ENCODE measurements at regions not wholly inside any gene's neighbourhood (a gene's known extent, or its start where the extent isn't known, plus 50 kb on each side); places are given as distances from the start of the nearest gene placed in this dataset.

- no TSS peak for BruUV-seq (replicated peaks)
- CTCF ChIA-PET: no interaction called here
- peaks cover 8% of the 10 kb centered on the region for H3K27me3 ChIP-seq (replicated peaks; ENCODE audit: insufficient read depth, low read depth, low read length, poor library complexity)
- no peaks in the 10 kb centered on the region for H3K36me3 ChIP-seq (ENCODE audit: insufficient read depth, low read length, poor library complexity, severe bottlenecking)
- DNase-seq (ENCODE audit: low spot score): no peak
- intact Hi-C loops (cut with micrococcal nuclease; ENCODE audit: unreplicated experiment): no loop called here
- no peak overlapping the region for H3K4me3 ChIP-seq (ENCODE audit: low read depth, low read length, poor library complexity, severe bottlenecking)
- H3K9me3 ChIP-seq (ENCODE audit: low read depth, low read length, poor library complexity, severe bottlenecking): no peaks in the 10 kb centered on the region
- TF ChIP-seq EZH2 (IDR thresholded peaks at IDR 0.05; ENCODE audit: borderline replicate concordance, low read depth, low read length, poor library complexity, severe bottlenecking): no peak
- TF ChIP-seq, protein P1, sequence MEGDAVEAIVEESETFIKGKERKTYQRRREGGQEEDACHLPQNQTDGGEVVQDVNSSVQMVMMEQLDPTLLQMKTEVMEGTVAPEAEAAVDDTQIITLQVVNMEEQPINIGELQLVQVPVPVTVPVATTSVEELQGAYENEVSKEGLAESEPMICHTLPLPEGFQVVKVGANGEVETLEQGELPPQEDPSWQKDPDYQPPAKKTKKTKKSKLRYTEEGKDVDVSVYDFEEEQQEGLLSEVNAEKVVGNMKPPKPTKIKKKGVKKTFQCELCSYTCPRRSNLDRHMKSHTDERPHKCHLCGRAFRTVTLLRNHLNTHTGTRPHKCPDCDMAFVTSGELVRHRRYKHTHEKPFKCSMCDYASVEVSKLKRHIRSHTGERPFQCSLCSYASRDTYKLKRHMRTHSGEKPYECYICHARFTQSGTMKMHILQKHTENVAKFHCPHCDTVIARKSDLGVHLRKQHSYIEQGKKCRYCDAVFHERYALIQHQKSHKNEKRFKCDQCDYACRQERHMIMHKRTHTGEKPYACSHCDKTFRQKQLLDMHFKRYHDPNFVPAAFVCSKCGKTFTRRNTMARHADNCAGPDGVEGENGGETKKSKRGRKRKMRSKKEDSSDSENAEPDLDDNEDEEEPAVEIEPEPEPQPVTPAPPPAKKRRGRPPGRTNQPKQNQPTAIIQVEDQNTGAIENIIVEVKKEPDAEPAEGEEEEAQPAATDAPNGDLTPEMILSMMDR (conservative IDR thresholded peaks at IDR 0.05; ENCODE audit: low read depth, low read length): no peak
- no peak overlapping the region for H3K27ac ChIP-seq (ENCODE audit: low read depth, low read length, poor library complexity, severe bottlenecking)
- no peaks in the 10 kb centered on the region for H3K4me1 ChIP-seq (ENCODE audit: insufficient read depth, low read length, poor library complexity, severe bottlenecking)
- POLR2A ChIA-PET (ENCODE audit: low non-redundant PET): no interaction called here
These were observed 235.8 kb downstream of the EN1 start for GRCh38 chr2:118611691-118612090.

GRCh38 chr2:118609138-118609537 is 238.3 kb downstream of the EN1 start:
- no TSS peak for BruUV-seq (replicated peaks)
- no peaks in the 10 kb centered on the region for H3K4me1 ChIP-seq (ENCODE audit: insufficient read depth, low read length, poor library complexity, severe bottlenecking)
- TF ChIP-seq EZH2 (IDR thresholded peaks at IDR 0.05; ENCODE audit: borderline replicate concordance, low read depth, low read length, poor library complexity, severe bottlenecking): no peak
- TF ChIP-seq, protein P1 (conservative IDR thresholded peaks at IDR 0.05; ENCODE audit: low read depth, low read length): no peak
- H3K4me3 ChIP-seq (ENCODE audit: low read depth, low read length, poor library complexity, severe bottlenecking): no peak overlapping the region
- no peak for DNase-seq (ENCODE audit: low spot score)
- no peaks in the 10 kb centered on the region for H3K36me3 ChIP-seq (ENCODE audit: insufficient read depth, low read length, poor library complexity, severe bottlenecking)
- ChIA-PET CTCF (no interaction called here), POLR2A (ENCODE audit: low non-redundant PET) (no interaction called here)
- no peaks in the 10 kb centered on the region for H3K9me3 ChIP-seq (ENCODE audit: low read depth, low read length, poor library complexity, severe bottlenecking)
- intact Hi-C loops (cut with micrococcal nuclease; ENCODE audit: unreplicated experiment): no loop called here
- no peak overlapping the region for H3K27ac ChIP-seq (ENCODE audit: low read depth, low read length, poor library complexity, severe bottlenecking)
- H3K27me3 ChIP-seq (replicated peaks; ENCODE audit: insufficient read depth, low read depth, low read length, poor library complexity): peaks cover 4% of the 10 kb centered on the region

GRCh38 chr2:118607641-118608040 is 239.8 kb downstream of the EN1 start:
- H3K27me3 ChIP-seq (replicated peaks; ENCODE audit: insufficient read depth, low read depth, low read length, poor library complexity): no peaks in the 10 kb centered on the region
- no peak for DNase-seq (ENCODE audit: low spot score)
- H3K36me3 ChIP-seq (ENCODE audit: insufficient read depth, low read length, poor library complexity, severe bottlenecking): no peaks in the 10 kb centered on the region
- ChIA-PET CTCF (no interaction called here), POLR2A (ENCODE audit: low non-redundant PET) (no interaction called here)
- no peak overlapping the region for H3K27ac ChIP-seq (ENCODE audit: low read depth, low read length, poor library complexity, severe bottlenecking)
- intact Hi-C loops (cut with micrococcal nuclease; ENCODE audit: unreplicated experiment): no loop called here
- BruUV-seq (replicated peaks): no TSS peak
- H3K4me3 ChIP-seq (ENCODE audit: low read depth, low read length, poor library complexity, severe bottlenecking): no peak overlapping the region
- no peaks in the 10 kb centered on the region for H3K4me1 ChIP-seq (ENCODE audit: insufficient read depth, low read length, poor library complexity, severe bottlenecking)
- TF ChIP-seq, protein P1 (conservative IDR thresholded peaks at IDR 0.05; ENCODE audit: low read depth, low read length): no peak
- TF ChIP-seq EZH2 (IDR thresholded peaks at IDR 0.05; ENCODE audit: borderline replicate concordance, low read depth, low read length, poor library complexity, severe bottlenecking): no peak
- no peaks in the 10 kb centered on the region for H3K9me3 ChIP-seq (ENCODE audit: low read depth, low read length, poor library complexity, severe bottlenecking)

Measured in A673 (cell line).